NCI-H69 (cell line): ENCODE measurements at regions not wholly inside any gene's neighbourhood (a gene's known extent, or its start where the extent isn't known, plus 50 kb on each side); places are given as distances from the start of the nearest gene placed in this dataset.
"Not testable (repeated sequence)": the region's sequence is repeated elsewhere in the genome, so short reads cannot be mapped to it uniquely, and the experiment has no call there.

Experiments used
- DNase-seq: peaks from one replicate; lab custom pipeline; 2025; lab: John Stamatoyannopoulos, UW

DNA sequence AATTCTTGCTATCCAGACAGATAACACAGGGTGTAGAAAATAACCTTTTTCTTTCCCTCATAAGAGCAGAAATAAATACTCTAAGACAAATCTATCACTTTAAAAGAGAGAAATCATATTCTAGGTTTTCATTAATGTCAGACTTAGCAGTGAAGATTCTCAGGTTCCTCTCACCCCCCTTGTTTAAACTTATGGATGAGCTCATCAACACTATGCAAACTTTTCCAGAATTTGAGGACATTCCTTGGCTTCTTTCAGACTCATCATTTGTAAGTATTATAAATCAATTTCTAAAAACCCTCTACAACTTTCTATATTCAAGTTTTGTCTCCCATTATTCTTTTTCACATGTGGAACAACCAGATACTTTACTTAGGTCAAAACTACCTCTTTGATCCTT lies 374.9 kb upstream of the TRPC7 start:
- DNase-seq, result no peak

DNA sequence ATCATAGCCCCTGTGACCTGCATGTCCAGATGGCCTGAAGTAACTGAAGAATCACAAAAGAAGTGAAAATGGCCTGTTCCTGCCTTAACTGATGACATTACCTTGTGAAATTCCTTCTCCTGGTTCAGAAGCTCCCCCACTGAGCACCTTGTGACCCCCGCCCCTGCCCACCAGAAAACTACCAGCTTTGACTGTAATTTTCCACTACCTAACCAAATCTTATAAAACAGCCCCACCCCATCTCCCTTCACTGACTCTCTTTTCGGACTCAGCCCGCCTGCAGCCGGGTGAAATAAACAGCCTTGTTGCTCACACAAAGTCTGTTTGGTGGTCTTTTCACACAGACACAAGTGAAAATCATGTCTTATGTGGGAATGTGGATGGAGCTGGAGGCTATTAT lies 373.9 kb upstream of the TRPC7 start:
- not testable (repeated sequence) for DNase-seq

DNA sequence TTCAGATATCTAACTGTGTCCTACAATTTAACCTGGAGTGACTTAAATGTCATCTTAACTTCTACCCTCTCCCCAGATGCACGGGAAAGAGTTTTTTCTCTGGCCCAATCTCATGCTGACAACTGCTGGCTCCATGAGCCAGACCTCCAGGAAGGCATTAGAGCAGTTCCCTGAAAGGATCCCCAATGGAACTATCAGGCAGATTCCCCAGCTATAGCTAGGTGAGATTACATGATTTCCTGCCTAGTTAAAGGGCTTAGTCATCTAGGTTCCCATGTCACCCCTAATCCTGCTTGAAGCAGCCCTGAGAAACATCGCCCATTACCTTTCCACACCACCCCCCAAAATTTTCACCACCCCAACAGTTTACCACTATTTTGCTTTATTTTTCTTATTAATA lies 373.5 kb upstream of the TRPC7 start:
- no peak for DNase-seq

DNA sequence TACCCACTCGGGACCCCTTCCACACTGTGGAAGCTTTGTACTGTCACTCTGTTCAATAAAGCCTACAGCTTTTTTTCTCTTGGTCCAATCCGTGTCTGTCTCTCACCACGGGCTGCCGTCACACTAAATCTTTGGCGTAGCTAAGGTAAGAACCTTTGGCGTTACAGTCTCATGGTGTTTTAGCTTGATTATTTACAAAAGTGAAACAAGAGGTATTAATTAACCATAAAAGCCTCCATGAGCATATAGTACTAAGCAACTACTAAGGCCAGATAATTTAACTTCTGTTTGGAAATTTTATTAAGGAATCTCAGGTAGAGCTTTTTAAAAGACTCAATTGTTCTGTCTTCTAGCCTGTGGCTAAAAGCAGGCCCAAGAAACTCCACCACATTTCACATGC lies 370.7 kb upstream of the TRPC7 start:
- DNase-seq, result no peak

DNA sequence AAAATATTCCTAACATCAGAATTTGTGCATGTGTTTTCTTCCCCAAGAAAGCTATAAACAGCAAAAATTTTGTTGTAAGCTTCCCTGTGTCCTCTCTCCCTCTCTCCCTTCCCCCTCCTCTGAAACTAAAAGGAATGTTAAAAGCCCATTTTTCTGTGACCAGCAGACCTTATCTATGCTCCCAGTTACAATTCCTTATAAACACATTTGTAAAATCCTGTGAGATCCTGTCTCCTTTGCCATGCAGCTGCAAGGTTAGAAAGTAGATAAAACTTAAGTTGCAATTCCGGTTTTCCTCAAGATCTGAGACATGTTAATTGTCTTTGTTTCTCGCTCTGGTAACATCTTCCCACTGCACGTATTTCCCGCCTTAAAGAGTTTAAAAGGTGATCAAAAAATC lies 370.3 kb upstream of the TRPC7 start:
- DNase-seq, result not testable (repeated sequence)

DNA sequence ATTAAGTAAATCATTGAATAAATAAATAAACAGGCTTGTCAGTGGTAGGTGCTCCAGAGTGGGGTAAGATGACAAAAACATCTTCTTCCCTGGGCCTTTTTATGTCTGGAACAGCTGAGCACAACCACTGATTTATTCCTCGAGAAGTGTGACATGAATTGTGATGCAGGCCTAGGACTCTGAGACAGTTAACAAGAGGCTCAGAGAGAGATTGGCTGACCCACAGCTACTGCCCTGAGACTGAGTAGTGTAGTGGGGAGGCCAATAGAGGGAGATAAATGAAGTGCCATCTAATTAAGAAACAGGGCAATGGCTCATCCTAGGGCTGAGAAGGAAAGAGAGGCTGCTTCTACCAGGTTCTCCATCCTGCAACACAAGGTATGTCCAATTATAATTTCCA lies 369.3 kb upstream of the TRPC7 start:
- DNase-seq, result no peak

DNA sequence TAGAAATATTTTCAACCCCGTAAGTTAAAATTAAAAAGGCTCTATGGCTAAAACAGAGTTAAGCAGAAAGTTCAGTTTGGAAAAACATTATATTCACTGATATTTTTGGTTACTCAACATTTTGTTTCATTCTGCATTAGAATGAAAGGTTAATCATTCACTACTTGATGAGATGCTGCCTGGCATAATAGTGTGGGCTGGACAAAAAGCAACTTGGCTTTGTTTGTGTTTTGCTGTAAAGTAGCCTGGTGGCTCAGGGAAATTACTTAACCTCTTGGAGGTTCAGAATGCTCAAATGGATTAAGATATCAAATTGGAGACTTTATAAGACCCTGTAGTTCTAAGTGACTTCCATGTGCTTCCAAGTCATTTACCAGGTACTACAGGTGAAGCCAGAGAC lies 367.4 kb upstream of the TRPC7 start:
- no peak for DNase-seq

DNA sequence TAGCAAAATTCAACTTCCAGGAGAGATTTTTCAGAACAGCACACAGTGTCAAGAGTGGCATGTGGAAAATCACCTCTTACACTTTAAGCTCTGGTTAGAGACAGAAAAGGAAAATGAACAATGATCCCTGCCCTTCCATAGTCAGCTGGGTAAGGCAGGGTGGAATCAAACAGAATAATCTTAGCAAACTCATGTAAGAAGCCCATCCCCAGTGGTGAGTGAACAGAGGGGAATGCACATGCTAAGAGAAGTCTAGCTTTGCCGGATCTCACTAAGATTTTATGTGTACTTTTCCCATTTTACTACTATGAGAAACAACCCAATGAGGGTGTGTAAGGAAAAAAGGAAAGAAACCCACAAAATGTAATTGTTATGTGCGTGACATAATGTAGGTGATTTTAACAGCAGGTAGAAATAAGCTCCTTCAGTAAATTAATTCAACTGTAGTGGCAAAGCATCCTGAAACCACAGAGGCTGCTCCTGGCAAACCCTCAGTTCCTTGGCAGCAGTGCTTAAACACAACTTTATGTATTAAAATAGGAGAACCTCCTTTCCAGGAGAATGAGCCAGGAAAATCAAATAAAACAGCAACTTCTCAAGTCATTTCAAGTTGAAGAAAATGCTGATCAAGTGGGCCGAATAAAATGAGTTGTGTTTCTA lies 366.0 kb upstream of the TRPC7 start:
- DNase-seq, result peak; percentile 41

DNA sequence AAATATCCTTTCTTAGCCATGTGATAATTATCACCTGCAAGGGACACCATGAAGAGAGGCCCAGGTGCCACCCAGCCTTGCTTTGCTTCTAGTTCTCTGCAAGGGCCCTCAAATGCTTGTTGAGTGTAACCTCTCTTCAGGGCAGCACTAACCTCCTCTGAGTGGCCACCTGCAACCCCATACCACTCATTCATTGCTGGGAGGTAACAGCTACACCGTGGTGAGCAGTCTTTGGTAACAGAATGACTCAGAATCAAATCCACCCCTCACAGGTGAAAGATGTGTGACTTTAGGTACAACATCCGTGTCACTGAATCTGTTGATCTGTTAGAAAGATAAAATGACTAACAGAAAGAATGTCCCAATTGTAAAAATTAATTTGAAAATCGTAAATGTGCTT lies 365.1 kb upstream of the TRPC7 start:
- DNase-seq, result peak; percentile 55

DNA sequence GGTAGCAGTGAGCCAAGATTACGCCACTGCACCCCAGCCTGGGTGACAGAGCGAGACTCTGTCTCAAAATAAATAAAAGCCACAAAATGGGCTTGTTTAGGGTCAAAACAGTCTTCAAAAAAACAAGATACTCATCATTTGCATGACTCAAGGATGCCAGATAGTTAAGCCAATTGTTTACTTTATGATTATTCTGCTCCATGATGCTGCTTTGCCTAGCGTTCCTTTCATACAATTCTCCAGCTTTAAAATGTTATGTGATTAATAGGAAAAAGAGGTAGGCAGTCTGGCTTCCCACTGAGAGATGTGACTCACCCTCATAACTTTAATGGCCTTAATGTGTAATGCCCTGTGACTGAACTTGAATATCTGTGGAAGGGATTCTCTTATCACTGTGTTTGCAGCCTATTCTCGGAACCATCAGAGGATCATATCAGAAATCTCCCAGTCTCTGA lies 364.6 kb upstream of the TRPC7 start:
- peak; percentile 67 for DNase-seq

DNA sequence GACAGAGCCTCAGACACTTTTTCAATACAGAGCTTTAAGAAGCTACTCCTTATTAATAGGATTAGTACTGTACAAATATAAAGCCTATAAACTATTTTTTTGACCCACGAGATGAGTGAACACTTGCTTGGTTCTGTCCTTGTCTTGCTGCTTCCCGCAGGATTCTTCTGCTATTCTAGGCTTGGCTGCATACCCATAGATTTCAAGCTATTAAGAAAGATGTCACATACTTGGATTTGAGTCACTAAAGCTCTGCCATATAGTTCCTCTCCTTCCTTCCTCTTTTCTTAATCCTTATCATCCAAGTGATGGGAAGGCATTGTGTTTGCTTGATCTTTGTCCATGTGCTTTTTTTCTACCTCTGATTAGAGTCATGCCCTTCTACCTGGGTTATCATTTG lies 361.2 kb upstream of the TRPC7 start:
- DNase-seq, result no peak

DNA sequence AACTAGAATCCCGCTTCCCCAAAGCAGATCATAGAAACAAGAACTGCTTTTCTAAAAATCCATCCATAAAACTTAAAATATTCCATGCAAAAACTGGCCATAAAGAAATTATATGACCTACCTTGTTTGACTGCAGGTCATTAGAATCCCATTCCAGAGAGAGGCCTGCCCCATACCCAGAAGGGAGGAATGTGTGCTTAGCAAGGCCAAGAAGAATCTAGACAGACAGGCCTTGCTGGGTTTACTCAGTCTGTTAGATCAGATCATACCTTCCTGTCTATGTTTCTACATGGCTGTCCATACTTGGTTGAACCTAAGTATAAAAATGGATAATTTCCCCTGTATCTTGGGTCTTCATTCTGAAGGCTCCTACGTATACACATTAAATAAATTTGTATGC lies 358.8 kb upstream of the TRPC7 start:
- no peak for DNase-seq

DNA sequence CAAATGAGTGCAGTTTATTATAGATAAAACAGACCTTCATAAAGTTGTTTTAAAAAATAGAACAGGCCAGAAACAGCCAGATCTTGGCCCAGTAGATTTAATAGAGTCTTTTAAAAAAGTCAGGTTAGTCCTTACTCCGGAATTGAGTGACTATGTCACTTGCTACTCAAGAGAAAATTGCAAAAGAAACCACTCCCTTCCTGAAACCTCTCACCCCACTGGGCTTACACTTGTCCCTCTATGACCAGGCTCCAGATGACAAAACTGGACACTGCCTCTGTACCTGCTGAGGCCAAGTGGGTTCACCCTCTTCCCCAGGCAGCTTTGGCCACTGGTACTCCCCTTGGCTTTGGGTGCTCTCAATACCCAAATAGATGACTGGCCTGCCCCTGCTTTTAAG lies 357.2 kb upstream of the TRPC7 start:
- no peak for DNase-seq

DNA sequence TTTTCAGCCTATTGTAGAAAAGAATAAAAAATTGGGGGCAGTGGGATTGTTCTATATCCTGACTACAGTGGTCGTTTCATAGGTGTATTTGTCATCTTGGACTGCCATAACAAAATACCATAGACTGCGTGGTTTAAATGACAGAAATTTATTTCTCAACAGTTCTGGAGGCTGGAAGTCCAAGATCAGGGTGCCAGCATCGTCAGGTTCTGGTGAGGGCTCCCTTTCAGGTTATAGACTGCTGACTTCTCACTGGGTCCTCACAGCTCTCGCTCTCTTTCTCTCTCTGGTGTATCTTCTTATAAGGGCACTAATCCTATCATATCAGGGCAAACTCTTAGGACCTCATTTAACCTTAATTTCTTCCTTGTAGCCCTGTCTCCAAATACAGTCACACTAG lies 356.7 kb upstream of the TRPC7 start:
- DNase-seq, result no peak

DNA sequence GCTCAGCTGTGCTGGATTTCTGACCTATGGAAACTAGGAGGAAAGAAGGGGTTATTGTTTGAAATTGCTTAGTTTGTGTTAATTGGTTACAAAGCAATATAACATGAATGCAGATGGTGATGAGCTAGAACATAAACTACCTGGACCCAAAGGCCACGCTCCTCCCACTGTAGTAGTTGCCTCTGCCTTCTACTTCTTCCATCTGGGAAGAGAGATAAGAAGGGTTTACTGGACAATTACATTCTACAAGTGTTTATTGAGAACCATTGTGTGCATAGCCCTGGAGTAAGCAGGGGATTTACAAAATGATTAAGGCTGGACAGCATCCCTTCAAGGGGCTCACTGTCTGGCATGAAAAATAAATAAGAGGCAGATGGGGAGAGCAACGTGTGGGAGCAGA lies 355.3 kb upstream of the TRPC7 start:
- DNase-seq, result no peak

DNA sequence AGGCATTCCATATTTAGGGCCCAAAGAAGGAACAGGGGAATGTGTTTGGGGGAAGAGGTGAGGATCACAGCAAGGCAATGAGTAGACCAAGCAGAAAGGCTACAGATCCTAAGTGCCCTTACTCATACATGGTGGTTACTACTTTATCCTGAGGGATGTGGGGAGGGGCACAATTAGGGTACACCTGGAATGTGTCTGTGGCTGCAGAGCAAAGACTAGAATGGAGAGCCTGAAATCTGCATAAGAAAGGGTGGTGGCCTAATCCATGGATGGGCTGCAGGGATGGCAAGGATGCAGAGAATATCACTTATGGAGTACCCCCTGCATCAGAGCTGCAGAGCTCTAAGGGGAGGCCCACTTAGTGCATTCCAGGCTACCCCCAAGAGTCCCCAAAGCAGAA lies 352.6 kb upstream of the TRPC7 start:
- no peak for DNase-seq

DNA sequence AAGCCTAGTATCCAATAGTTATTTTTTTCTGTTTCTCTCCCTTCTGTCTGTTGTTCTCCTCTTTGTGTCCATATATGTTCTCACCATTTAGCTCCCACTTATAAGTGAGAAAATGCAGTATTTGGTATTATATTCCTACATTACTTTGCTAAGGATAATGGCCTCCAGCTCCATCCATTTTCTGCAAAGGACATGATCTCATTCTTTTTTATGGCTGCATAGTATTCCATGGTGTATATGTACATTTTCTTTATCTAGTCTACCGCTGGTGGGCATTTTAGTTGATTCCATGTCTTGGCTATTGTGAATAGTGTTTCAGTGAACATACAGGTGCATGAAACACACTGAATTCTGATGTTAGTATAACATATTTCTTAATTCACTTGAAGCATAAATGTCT lies 348.9 kb upstream of the TRPC7 start:
- DNase-seq, result no peak

DNA sequence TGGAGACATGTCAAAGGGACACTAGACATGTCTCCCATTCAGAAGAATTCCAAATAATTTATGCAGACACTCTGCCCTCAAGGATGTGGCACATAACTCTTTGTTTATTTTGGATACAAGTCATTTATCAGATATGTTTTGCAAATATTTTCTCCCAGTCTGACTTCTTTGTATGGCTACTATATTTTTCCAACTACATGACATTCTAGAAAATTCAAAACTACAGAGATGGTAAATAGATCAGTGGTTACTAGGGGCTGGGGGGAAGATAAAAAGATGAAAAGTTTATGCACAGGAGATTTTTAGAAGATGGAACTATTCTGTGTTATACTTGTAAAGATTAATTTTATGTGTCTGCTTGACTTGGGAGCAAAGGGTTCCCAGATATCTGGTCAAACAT lies 347.3 kb upstream of the TRPC7 start:
- DNase-seq, result no peak

DNA sequence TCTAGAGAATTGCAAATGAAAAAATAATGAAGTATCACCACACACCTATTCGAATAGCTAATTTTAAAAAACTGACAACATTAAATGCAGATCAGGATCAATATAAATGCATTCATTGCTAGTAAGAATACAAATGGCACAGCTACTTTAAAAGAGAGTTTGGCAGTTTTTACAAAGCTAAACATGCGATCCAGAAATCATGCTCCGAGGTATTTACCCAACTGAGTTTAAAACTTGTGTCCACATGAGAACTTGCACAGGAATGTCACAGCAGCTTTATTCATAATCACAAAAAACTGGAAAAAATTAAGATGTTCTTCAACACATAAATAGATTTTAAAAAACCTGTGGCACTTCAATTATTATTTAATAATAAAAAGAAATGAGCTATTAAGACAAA lies 345.5 kb upstream of the TRPC7 start:
- DNase-seq, result no peak

DNA sequence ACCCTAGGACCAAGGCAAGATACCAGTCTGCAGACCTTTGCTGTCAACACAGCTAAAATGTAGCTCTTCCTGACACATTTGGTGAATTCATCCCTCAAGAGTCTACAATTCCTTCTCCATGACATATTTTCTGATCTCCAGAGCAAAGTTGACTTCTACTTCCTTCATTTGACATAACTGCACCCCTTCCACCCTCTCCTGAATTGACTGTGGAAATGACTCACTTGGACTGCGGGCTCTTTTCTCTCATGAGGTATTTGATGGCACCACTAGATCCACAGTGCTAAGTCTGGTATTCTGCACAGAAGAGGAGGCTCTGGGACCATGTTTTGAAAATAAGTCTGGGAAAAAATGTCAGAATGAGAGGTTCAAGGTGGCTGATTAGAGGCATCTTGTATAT lies 338.4 kb upstream of the TRPC7 start:
- DNase-seq, result no peak

DNA sequence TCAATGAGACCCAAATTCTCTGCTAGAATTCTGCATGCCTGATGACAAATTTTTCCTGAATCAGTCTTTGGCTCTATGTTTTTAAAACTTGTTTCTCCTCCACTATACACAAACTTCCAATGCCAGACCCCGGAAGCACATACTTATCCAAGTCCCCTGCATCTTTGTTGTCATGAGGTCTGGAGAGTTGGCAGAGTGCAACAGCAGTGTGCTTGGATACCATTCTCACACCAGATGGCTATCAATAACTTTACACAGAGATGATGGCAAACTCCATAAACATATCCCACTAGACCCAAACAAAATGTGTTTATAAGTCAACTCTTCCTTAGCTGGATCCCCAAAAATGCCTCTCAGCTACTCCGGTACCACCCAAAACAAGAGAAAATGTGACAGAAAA lies 337.7 kb upstream of the TRPC7 start:
- DNase-seq, result no peak

DNA sequence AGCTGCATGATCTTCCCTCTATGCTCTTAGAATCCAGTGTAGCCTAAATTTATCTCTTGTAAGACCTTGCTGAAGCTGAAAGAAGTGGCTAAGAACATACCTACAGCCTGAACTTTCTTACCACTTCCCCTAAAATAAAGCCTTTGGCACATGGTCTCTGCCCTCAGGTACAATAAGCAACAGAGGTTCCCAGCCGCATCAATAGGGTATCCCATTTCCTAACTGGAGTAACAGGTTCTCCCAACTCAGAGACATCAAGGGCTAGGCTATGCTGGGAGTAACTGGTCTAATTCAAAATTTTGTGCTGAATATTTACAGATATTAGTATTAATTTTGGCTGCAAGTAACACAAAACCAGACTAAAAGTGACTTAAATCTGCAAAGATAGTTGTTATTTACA lies 335.8 kb upstream of the TRPC7 start:
- DNase-seq, result no peak

DNA sequence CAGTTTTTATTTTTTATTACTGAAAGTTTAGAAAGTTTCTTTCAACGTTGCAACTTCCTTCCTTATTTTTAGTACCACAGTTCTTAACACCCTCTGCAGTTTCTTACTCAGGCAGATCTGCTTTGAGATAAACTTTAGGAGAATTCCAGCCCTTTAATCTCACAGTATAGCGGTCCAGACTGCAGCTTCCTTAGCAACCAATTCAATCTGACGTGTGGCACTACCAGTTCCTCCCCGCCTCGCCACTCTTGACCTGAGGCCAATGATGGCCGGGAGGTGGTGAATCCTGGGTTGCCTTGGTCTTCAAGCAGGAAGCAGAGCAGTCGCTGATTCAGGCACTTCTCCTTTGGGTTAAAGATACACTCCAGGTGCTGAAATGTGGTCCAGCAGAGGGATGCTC lies 334.3 kb upstream of the TRPC7 start:
- no peak for DNase-seq

DNA sequence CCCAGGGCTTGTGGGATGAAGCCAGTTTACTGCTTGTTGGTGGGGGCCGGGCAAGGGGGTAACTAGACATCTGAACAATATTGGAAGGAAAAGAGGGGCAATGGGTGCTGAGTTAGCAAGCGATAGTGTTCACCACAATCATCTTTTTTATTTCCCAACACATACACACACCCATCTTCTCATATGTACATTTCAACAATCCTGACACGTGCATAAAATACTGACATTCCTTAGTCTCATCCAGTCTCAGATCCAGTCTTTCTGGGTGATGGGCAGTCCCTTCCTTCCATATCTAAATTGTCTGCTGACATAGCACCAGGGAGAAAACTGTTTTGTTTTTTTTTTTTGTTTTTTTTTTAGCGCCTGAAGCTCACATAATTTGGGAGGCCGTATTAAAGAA lies 333.6 kb upstream of the TRPC7 start:
- no peak for DNase-seq

DNA sequence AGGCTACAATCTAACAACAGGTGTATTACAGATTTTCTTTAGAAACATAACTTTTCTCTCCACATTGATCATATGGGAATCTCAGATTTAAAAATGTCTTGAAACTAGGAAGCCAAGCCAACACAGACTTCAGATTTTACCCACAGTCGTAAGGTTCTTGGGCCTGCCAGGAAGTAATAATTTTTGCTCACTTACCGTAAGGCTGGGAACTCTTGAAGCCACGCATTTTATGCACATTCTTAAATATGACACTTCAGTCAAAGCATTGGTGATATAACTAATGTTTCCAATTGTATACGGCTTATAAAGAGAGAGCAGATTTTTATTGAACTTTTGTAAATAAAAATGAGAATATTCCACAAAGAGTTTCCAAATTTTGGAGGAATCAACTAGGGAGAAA lies 328.9 kb upstream of the TRPC7 start:
- no peak for DNase-seq
